Right lobe of liver (tissue), 6 donors: ENCODE measurements at regions not wholly inside any gene's neighbourhood (a gene's known extent, or its start where the extent isn't known, plus 50 kb on each side); places are given as distances from the start of the nearest gene placed in this dataset.
A peak's percentile ranks its signal among the peaks of the same experiment; 100 is the strongest.

Experiments
- ATAC-seq, 4 donors: fragments of 200-7000 bp; cut with Tn5 transposase; one replicate each; pipeline ENCODE4 v1.9.1; 2020; ENCODE audit warnings: mild to moderate bottlenecking in 4 of 4, moderate library complexity in 4 of 4
- DNase-seq, 3 donors: peaks; one replicate each; pipeline ENCODE4 v3.0.0-alpha.2; 2020
- H3K27ac ChIP-seq, 3 donors: fragments of 200-600 bp; one replicate each; pipeline ENCODE4 v1.8.0; 2022
- H3K27me3 ChIP-seq, 2 donors: fragments of 200-600 bp; one replicate each; pipeline ENCODE4 v1.8.0; 2022
- H3K36me3 ChIP-seq, 4 donors: fragments of 200-600 bp; sonication (generic) in 1 of 4; one replicate each; pipeline versions ENCODE4 v1.5.1 to v1.8.0; 2017 to 2022; ENCODE audit warnings: control low read depth in 1 of 4
- H3K4me1 ChIP-seq, 4 donors: fragments of 200-600 bp; sonication (generic) in 1 of 4; one replicate each; pipeline versions ENCODE4 v1.5.1 to v1.8.0; 2017 to 2022; ENCODE audit warnings: control low read depth in 1 of 4
- H3K4me3 ChIP-seq, 3 donors: fragments of 200-600 bp; one replicate each; pipeline ENCODE4 v1.8.0; 2022
- H3K9me3 ChIP-seq, 4 donors: fragments of 200-600 bp; sonication (generic) in 1 of 4; one replicate each; pipeline versions ENCODE4 v1.5.1 to v1.8.0; 2017 to 2022; ENCODE audit warnings: control low read depth in 1 of 4
- CTCF ChIP-seq, 4 donors: fragments of 200-600 bp in 3 of 4; fragments of 450-650 bp in 1 of 4; IDR thresholded peaks; one replicate each; pipeline versions ENCODE4 v1.5.1 to v1.8.0; 2016 to 2022; ENCODE audit warnings: antibody characterized with exemption in 4 of 4, mild to moderate bottlenecking in 2 of 4
- POLR2A ChIP-seq: fragments of 450-650 bp; IDR thresholded peaks from one replicate; pipeline ENCODE4 v1.6.1; 2017; ENCODE audit warnings: antibody characterized with exemption, mild to moderate bottlenecking
- WGBS: methylation state at CpG from one replicate; pipeline ENCODE4 v1.1.6; 2018; ENCODE audit warnings: low coverage, low lambda C conversion rate; ENCODE audit not compliant: insufficient coverage; ENCODE audit errors: missing lambda C conversion rate; 5-methylcytosine and 5-hydroxymethylcytosine counted together
- intact Hi-C, 2 donors: fragments of 100-400 bp; cut with DNase I; formaldehyde crosslinking; loops; one replicate each; pipeline versions ENCODE4 v1.11.2 to v1.14.1; 2022
- donor health status: DM: no; HTN: yes; CAD: no.
- donor health status: DM: no; HTN: no; CAD: no.
- donor health status: DM: no; HTN: no; CAD: no.
- donor health status: DM: no; HTN: yes; CAD: no.
- donor health status: DM: no; HTN: yes; CAD: no.

GRCh38 chr6:14881398-14881797 is 364.5 kb upstream of the JARID2 start:
- no peaks in the 10 kb centered on the region for H3K4me1 ChIP-seq
- 79% methylated on average over 4 of the region's 4 CpGs for WGBS
- H3K4me3 ChIP-seq: no peak overlapping the region
- no peak for DNase-seq
- no peak overlapping the region for H3K27ac ChIP-seq
- TF ChIP-seq POLR2A (no peak), CTCF (IDR thresholded peaks at IDR 0.05) (no peak)
- no peaks in the 10 kb centered on the region for H3K36me3 ChIP-seq
- intact Hi-C loops: no loop called here
- ATAC-seq: peak; percentile 39 to 50 (median 45)
- H3K9me3 ChIP-seq: no peaks in the 10 kb centered on the region
- H3K27me3 ChIP-seq: no peaks in the 10 kb centered on the region

- intact Hi-C loops: no loop called here
- no peak for DNase-seq
- Histone ChIP-seq H3K4me1 (no peaks in the 10 kb centered on the region), H3K27ac (no peak overlapping the region), H3K4me3 (no peak overlapping the region), H3K9me3 (no peaks in the 10 kb centered on the region), H3K36me3 (no peaks in the 10 kb centered on the region), H3K27me3 (no peaks in the 10 kb centered on the region)
- peak in 1 of 4 donors; percentile 36 for ATAC-seq
- 59% methylated on average over 8 of the region's 9 CpGs for WGBS
- no peak for TF ChIP-seq CTCF (IDR thresholded peaks at IDR 0.05)
- TF ChIP-seq POLR2A: no peak
Measured at GRCh38 chr6:14882394-14883026, 363.4 kb upstream of the JARID2 start.

- H3K9me3 ChIP-seq: no peaks in the 10 kb centered on the region
- WGBS: 61% methylated on average over 2 of the region's 4 CpGs
- ATAC-seq (peak in 1 of 4 donors; percentile 35), DNase-seq (no peak)
- H3K4me3 ChIP-seq: no peak overlapping the region
- intact Hi-C loops: no loop called here
- no peaks in the 10 kb centered on the region for H3K36me3 ChIP-seq
- H3K27me3 ChIP-seq: no peaks in the 10 kb centered on the region
- H3K4me1 ChIP-seq: no peaks in the 10 kb centered on the region
- TF ChIP-seq POLR2A (no peak), CTCF (IDR thresholded peaks at IDR 0.05) (no peak)
- H3K27ac ChIP-seq: no peak overlapping the region
Measured at GRCh38 chr6:14883921-14884320, 361.9 kb upstream of the JARID2 start.

- H3K27me3 ChIP-seq: no peaks in the 10 kb centered on the region
- TF ChIP-seq CTCF (IDR thresholded peaks at IDR 0.05) (no peak), POLR2A (no peak)
- no peak overlapping the region for H3K27ac ChIP-seq
- no peaks in the 10 kb centered on the region for H3K9me3 ChIP-seq
- WGBS: 100% methylated on average over 2 of the region's 5 CpGs
- no peak for ATAC-seq
- intact Hi-C loops: no loop called here
- no peak overlapping the region for H3K4me3 ChIP-seq
- no peak for DNase-seq
- no peaks in the 10 kb centered on the region for H3K36me3 ChIP-seq
- no peaks in the 10 kb centered on the region for H3K4me1 ChIP-seq
Measured at GRCh38 chr6:14885498-14885897, 360.4 kb upstream of the JARID2 start.

GRCh38 chr6:14887181-14887580 is 358.7 kb upstream of the JARID2 start:
- Histone ChIP-seq H3K4me3 (no peak overlapping the region), H3K27me3 (no peaks in the 10 kb centered on the region), H3K4me1 (no peaks in the 10 kb centered on the region), H3K27ac (no peak overlapping the region), H3K9me3 (no peaks in the 10 kb centered on the region), H3K36me3 (no peaks in the 10 kb centered on the region)
- ATAC-seq: no peak
- WGBS: 81% methylated on average over 3 of the region's 3 CpGs
- intact Hi-C loops: no loop called here
- no peak for DNase-seq
- TF ChIP-seq CTCF (IDR thresholded peaks at IDR 0.05) (no peak), POLR2A (no peak)
